K562 (cell line): ENCODE measurements at regions not wholly inside any gene's neighbourhood (a gene's known extent, or its start where the extent isn't known, plus 50 kb on each side); places are given as distances from the start of the nearest gene placed in this dataset.

Source experiments
- ATAC-seq: fragments of 200-7000 bp; cut with Tn5 transposase; 3 replicates; pipeline ENCODE4 v1.9.1; 2020; ENCODE audit warnings: moderate library complexity
- BruUV-seq: library from RNA; stranded (reverse); fragments of 400-500 nt; replicated peaks from 2 replicates; lab custom pipeline; 2021; lab: Mats Ljungman, UMichigan
- CTCF ChIA-PET: fragments of 300-600 bp; formaldehyde crosslinking; extraction: SDS; loops from one replicate; lab custom pipeline; 2021; ENCODE audit warnings: low intra/inter-chr PET ratio; lab: Yijun Ruan, JAX
- POLR2A ChIA-PET: fragments of 300-600, 350-650 bp; sonication (Branson Sonifier 250); formaldehyde crosslinking; extraction: SDS; loops from one replicate; lab custom pipeline; 2021; ENCODE audit warnings: antibody characterized with exemption, inconsistent platforms; lab: Yijun Ruan, JAX
- DNase-seq, 4 experiments: peaks; one replicate each; pipeline versions ENCODE4 v3.0.0 to v3.0.0-alpha.2; 2011 to 2018; ENCODE audit warnings: low spot score in 3 of 4, mixed read lengths in 3 of 4; ENCODE audit errors: extremely low read depth in 1 of 4
- FAIRE-seq: peaks from 2 replicates; lab custom pipeline; 2011; peaks lifted over from hg19 to GRCh38; lab: Jason Lieb, UNC
- H2AFZ ChIP-seq: 2 replicates; pipeline ENCODE4 v1.6.0; 2011; ENCODE audit warnings: low read depth, low read length, control low read depth, inconsistent platforms
- H3K27ac ChIP-seq: fragments of 200-600 bp; 3 replicates; pipeline ENCODE4 v1.8.0; 2011; ENCODE audit warnings: low read depth, mild to moderate bottlenecking, control low read depth, inconsistent platforms, low read length, moderate library complexity, mixed read lengths; ENCODE audit errors: extremely low read depth
- H3K27me3 ChIP-seq, 2 experiments: fragments of 300-600 bp in 1 of 2; 2 replicates in 1 of 2; 3 replicates in 1 of 2; pipeline versions ENCODE4 v1.6.0 to v1.8.0; 2011; ENCODE audit warnings: inconsistent platforms in 2 of 2, low read length in 2 of 2, mild to moderate bottlenecking in 1 of 2, mixed read lengths in 1 of 2, moderate library complexity in 1 of 2; ENCODE audit not compliant: control insufficient read depth in 2 of 2, insufficient read depth in 2 of 2
- H3K36me3 ChIP-seq: fragments of 300-600 bp; 3 replicates; pipeline ENCODE4 v1.8.0; 2011; ENCODE audit warnings: mild to moderate bottlenecking, low read length, inconsistent platforms; ENCODE audit not compliant: control insufficient read depth, insufficient read depth
- H3K4me1 ChIP-seq, 2 experiments: fragments of 200-600 bp in 1 of 2; replicated peaks in 1 of 2; 2 replicates in 1 of 2; 3 replicates in 1 of 2; pipeline versions ENCODE4 v1.5.1 to v1.8.0; 2011; ENCODE audit warnings: inconsistent platforms in 2 of 2, low read length in 2 of 2, mild to moderate bottlenecking in 1 of 2, mixed read lengths in 1 of 2, moderate library complexity in 1 of 2; ENCODE audit not compliant: control insufficient read depth in 2 of 2, insufficient read depth in 2 of 2
- H3K4me2 ChIP-seq: 2 replicates; pipeline ENCODE4 v1.6.1; 2011; ENCODE audit warnings: low read length, control low read depth, inconsistent platforms, mixed read lengths; ENCODE audit not compliant: insufficient read depth
- H3K4me3 ChIP-seq: fragments of 200-600 bp; sonication (generic), shearing (Covaris generic); 2 replicates; pipeline ENCODE4 v1.5.1; 2016; ENCODE audit warnings: control low read depth, inconsistent platforms
- H3K79me2 ChIP-seq: fragments of 200-600 bp; 3 replicates; pipeline ENCODE4 v1.8.0; 2011; ENCODE audit warnings: low read length, inconsistent platforms; ENCODE audit not compliant: control insufficient read depth, insufficient read depth
- H3K9ac ChIP-seq, 2 experiments: 2 replicates each; pipeline versions ENCODE4 v1.6.0 to v1.6.1; 2011; ENCODE audit warnings: low read depth in 2 of 2, low read length in 2 of 2, control low read depth in 1 of 2, inconsistent platforms in 1 of 2, mild to moderate bottlenecking in 1 of 2, mixed read lengths in 1 of 2; ENCODE audit not compliant: insufficient read depth in 1 of 2
- H3K9me1 ChIP-seq: one replicate; pipeline ENCODE4 v1.6.0; 2011; ENCODE audit warnings: inconsistent platforms, mild to moderate bottlenecking, low read length, moderate library complexity; ENCODE audit not compliant: control insufficient read depth, insufficient read depth
- H3K9me3 ChIP-seq: replicated peaks from 2 replicates; pipeline ENCODE4 v1.5.1; 2011; ENCODE audit warnings: low read depth, low read length, inconsistent platforms; ENCODE audit not compliant: control insufficient read depth, insufficient read depth
- H4K20me1 ChIP-seq: replicated peaks from 2 replicates; pipeline ENCODE4 v1.6.1; 2011; ENCODE audit warnings: low read length, inconsistent platforms, mixed read lengths; ENCODE audit not compliant: control insufficient read depth, insufficient read depth
- MAX ChIP-seq: sonication (generic); formaldehyde crosslinking; IDR thresholded peaks from 2 replicates; pipeline ENCODE4 v1.9.0; 2022; ENCODE audit warnings: mild to moderate bottlenecking, missing genetic modification reagents
- MEF2D ChIP-seq: conservative IDR thresholded peaks from 2 replicates; pipeline ENCODE4 v1.6.1; 2016; ENCODE audit warnings: low read depth, missing genetic modification characterization, missing compliant biosample characterization
- SRF ChIP-seq, 2 experiments: fragments of 250-450, 450-650 bp in 1 of 2; sonication (Bioruptor Pico) in 1 of 2; sonication (generic) in 1 of 2; formaldehyde crosslinking; IDR thresholded peaks; 2 replicates each; pipeline versions ENCODE4 v1.5.0 to v1.5.1; 2020 to 2022; ENCODE audit warnings: mild to moderate bottlenecking in 1 of 2, missing genetic modification reagents in 1 of 2
- TRIM25 ChIP-seq: fragments of 450-650 bp; IDR thresholded peaks from 2 replicates; pipeline ENCODE4 v1.7.0; 2016; ENCODE audit warnings: borderline replicate concordance
- ZNF695 ChIP-seq: fragments of 450-650 bp; formaldehyde crosslinking; IDR thresholded peaks from 2 replicates; pipeline ENCODE4 v1.4.0; 2020; ENCODE audit warnings: mild to moderate bottlenecking, moderate library complexity
- WGBS: fragments of 100-300 bp; shearing (Covaris generic); methylation state at CpG from one replicate; pipeline ENCODE4 v1.1.6; 2016; ENCODE audit warnings: low coverage, mixed read lengths; ENCODE audit not compliant: insufficient coverage; ENCODE audit errors: missing lambda C conversion rate; 5-methylcytosine and 5-hydroxymethylcytosine counted together
- in situ Hi-C: fragments of 300-500 bp; cut with MboI; formaldehyde crosslinking; loops from 4 replicates; pipeline ENCODE4 v1.15.0; 2018; ENCODE audit warnings: inconsistent platforms, mixed read lengths
- intact Hi-C: fragments of 100-400 bp; cut with micrococcal nuclease; formaldehyde crosslinking; loops from 2 replicates; pipeline ENCODE4 v1.14.2; 2022

GRCh38 chr2:78427170-78427569 lies 598.3 kb upstream of the REG3G start:
- DNase-seq: no peak
- POLR2A ChIA-PET: no interaction called here
- H4K20me1 ChIP-seq: 0 out of 2 replicates have a peak, but pooled peaks cover 3% of the 10 kb centered on the region
- BruUV-seq: no TSS peak
- H3K36me3 ChIP-seq: no peaks in the 10 kb centered on the region
- H2AFZ ChIP-seq: no peak overlapping the region
- no peak overlapping the region for H3K27ac ChIP-seq
- H3K9ac ChIP-seq: no peak overlapping the region
- in situ Hi-C loops (no loop called here), intact Hi-C loops (no loop called here)
- no peaks in the 10 kb centered on the region for H3K27me3 ChIP-seq
- WGBS: 25% methylated on average over 6 of the region's 6 CpGs
- H3K4me3 ChIP-seq: no peak overlapping the region
- H3K4me2 ChIP-seq: no peak overlapping the region
- TF ChIP-seq MAX: no peak
- no peak for TF ChIP-seq ZNF695 (CRISPR knock-in tag)
- TF ChIP-seq TRIM25: no peak
- TF ChIP-seq SRF (CRISPR knock-in tag; IDR thresholded peaks at IDR 0.05): no peak
- TF ChIP-seq MEF2D: no peak
- no peaks in the 10 kb centered on the region for H3K9me1 ChIP-seq
- no peaks in the 10 kb centered on the region for H3K4me1 ChIP-seq
- no peak for FAIRE-seq
- no peaks in the 10 kb centered on the region for H3K9me3 ChIP-seq
- no peak for ATAC-seq
- CTCF ChIA-PET: no interaction called here
- peaks cover 29% of the 10 kb centered on the region for H3K79me2 ChIP-seq
